SK-N-MC (cell line): ENCODE measurements at regions not wholly inside any gene's neighbourhood (a gene's known extent, or its start where the extent isn't known, plus 50 kb on each side); places are given as distances from the start of the nearest gene placed in this dataset.

Source experiments
- EZH2 ChIP-seq: fragments of 200-600 bp; sonication (generic); IDR thresholded peaks from one replicate; pipeline ENCODE4 v1.6.1; 2017; ENCODE audit warnings: antibody characterized with exemption
- FOXP2 ChIP-seq: optimal IDR thresholded peaks from 2 replicates; pipeline ENCODE3; 2011; ENCODE audit warnings: mild to moderate bottlenecking, moderate library complexity; ENCODE audit not compliant: insufficient read depth; ENCODE audit errors: extremely low read length, control extremely low read depth
- POLR2AphosphoS5 ChIP-seq: IDR thresholded peaks from 2 replicates; pipeline ENCODE4 v1.6.1; 2012; ENCODE audit warnings: mild to moderate bottlenecking, low read depth, low read length, borderline replicate concordance

DNA sequence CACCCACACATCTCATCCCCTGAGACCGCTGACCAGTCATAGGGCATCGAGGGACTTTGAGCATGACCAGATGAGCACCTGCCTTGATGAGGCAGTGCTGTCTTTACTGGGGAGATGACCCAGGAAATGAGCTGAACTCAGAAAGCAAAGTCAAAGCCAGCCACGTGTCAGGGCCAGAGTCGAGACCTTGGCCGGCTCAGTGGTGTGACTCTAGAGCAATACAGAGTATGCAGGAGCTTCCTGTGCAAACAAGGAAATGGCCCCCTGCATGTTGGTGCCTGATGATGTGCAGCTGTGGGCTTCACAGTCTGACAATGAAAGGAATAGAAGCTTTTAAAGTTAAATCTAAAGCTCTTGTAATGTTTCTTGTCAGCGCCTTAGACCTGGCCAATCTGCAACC is 332.9 kb downstream of the PCNX1 start:
- TF ChIP-seq EZH2 (no peak), POLR2AphosphoS5 (no peak), FOXP2 (no peak)
